Fibroblast of pulmonary artery (primary cell): ENCODE measurements at regions not wholly inside any gene's neighbourhood (a gene's known extent, or its start where the extent isn't known, plus 50 kb on each side); places are given as distances from the start of the nearest gene placed in this dataset.
A peak's percentile ranks its signal among the peaks of the same experiment; 100 is the strongest.

Experiments
- DNase-seq: peaks from one replicate; pipeline ENCODE4 v3.0.0-alpha.2; 2010; ENCODE audit warnings: low read depth
- H3K4me3 ChIP-seq: replicated peaks from 2 replicates; pipeline ENCODE4 v1.5.1; 2011; ENCODE audit warnings: low read depth, mild to moderate bottlenecking, control low read depth, low read length, moderate library complexity
- CTCF ChIP-seq: IDR thresholded peaks from 2 replicates; pipeline ENCODE4 v1.5.1; 2011; ENCODE audit warnings: mild to moderate bottlenecking, control low read depth, low read length, inconsistent platforms; ENCODE audit errors: missing control alignments

GRCh38 chr4:77496457-77496856 is 109.2 kb upstream of the CXCL13 start:
- no peak for DNase-seq
- TF ChIP-seq CTCF = no peak
- no peak overlapping the region for H3K4me3 ChIP-seq

GRCh38 chr4:77500801-77501200 is 104.8 kb upstream of the CXCL13 start:
- H3K4me3 ChIP-seq = no peak overlapping the region
- TF ChIP-seq CTCF = no peak
- DNase-seq = peak; percentile 3

- TF ChIP-seq CTCF = no peak
- no peak overlapping the region for H3K4me3 ChIP-seq
- no peak for DNase-seq
Measured at GRCh38 chr4:77501240-77501639, 104.4 kb upstream of the CXCL13 start.

GRCh38 chr4:77501851-77502250 is 103.8 kb upstream of the CXCL13 start:
- no peak overlapping the region for H3K4me3 ChIP-seq
- no peak for DNase-seq
- TF ChIP-seq CTCF = no peak

- no peak for DNase-seq
- no peak overlapping the region for H3K4me3 ChIP-seq
- TF ChIP-seq CTCF = no peak
Measured at GRCh38 chr4:77504407-77504806, 101.2 kb upstream of the CXCL13 start.

GRCh38 chr4:77505275-77505957 is 100.2 kb upstream of the CXCL13 start:
- no peak overlapping the region for H3K4me3 ChIP-seq
- DNase-seq = no peak
- no peak for TF ChIP-seq CTCF

GRCh38 chr4:77505958-77506319 is 99.7 kb upstream of the CXCL13 start:
- no peak for DNase-seq
- no peak for TF ChIP-seq CTCF
- H3K4me3 ChIP-seq = no peak overlapping the region
